Chondrocyte (in vitro differentiated cells): ENCODE measurements at regions not wholly inside any gene's neighbourhood (a gene's known extent, or its start where the extent isn't known, plus 50 kb on each side); places are given as distances from the start of the nearest gene placed in this dataset.

Experiments used
- DNase-seq: peaks from one replicate; pipeline ENCODE4 v3.0.0; 2021; ENCODE audit warnings: mixed read lengths, low spot score
- H3K27ac Mint-ChIP-seq: one replicate; pipeline ENCODE4 v1.8.0; 2021; ENCODE audit warnings: mild to moderate bottlenecking, moderate library complexity, mixed read lengths; ENCODE audit not compliant: unreplicated experiment
- H3K27me3 Mint-ChIP-seq: 2 replicates; pipeline ENCODE4 v1.8.0; 2021; ENCODE audit warnings: low read depth, mixed read lengths
- H3K36me3 Mint-ChIP-seq: 2 replicates; pipeline ENCODE4 v1.8.0; 2021; ENCODE audit warnings: low read depth, mixed read lengths
- H3K4me1 Mint-ChIP-seq: 2 replicates; pipeline ENCODE4 v1.8.0; 2021; ENCODE audit warnings: low read depth, mild to moderate bottlenecking, mixed read lengths
- H3K4me3 Mint-ChIP-seq: one replicate; pipeline ENCODE4 v1.8.0; 2021; ENCODE audit warnings: mild to moderate bottlenecking, moderate library complexity, mixed read lengths; ENCODE audit not compliant: unreplicated experiment
- H3K9me3 Mint-ChIP-seq: 2 replicates; pipeline ENCODE4 v1.8.0; 2021; ENCODE audit warnings: low read depth, mixed read lengths
- CTCF ChIP-seq: fragments of 200-600 bp; sonication (generic); IDR thresholded peaks from 2 replicates; pipeline ENCODE4 v1.5.0; 2021; ENCODE audit warnings: antibody characterized with exemption, mild to moderate bottlenecking, moderate library complexity

GRCh38 chr21:22253761-22254160 is 1255.6 kb downstream of the NCAM2 start:
- Mint-ChIP-seq H3K4me3 (no peak overlapping the region), H3K27me3 (no peaks in the 10 kb centered on the region), H3K4me1 (no peaks in the 10 kb centered on the region), H3K36me3 (no peaks in the 10 kb centered on the region), H3K9me3 (no peaks in the 10 kb centered on the region), H3K27ac (no peak overlapping the region)
- no peak for TF ChIP-seq CTCF
- DNase-seq: no peak

- Mint-ChIP-seq H3K9me3 (peaks cover 9% of the 10 kb centered on the region), H3K27me3 (no peaks in the 10 kb centered on the region), H3K27ac (no peak overlapping the region), H3K4me3 (no peak overlapping the region), H3K36me3 (no peaks in the 10 kb centered on the region), H3K4me1 (no peaks in the 10 kb centered on the region)
- TF ChIP-seq CTCF: no peak
- DNase-seq: no peak
Observed at GRCh38 chr21:22258821-22259220, 1260.6 kb downstream of the NCAM2 start.

- Mint-ChIP-seq H3K4me3 (no peak overlapping the region), H3K27ac (no peak overlapping the region), H3K27me3 (no peaks in the 10 kb centered on the region), H3K9me3 (peaks cover 10% of the 10 kb centered on the region), H3K4me1 (no peaks in the 10 kb centered on the region), H3K36me3 (no peaks in the 10 kb centered on the region)
- TF ChIP-seq CTCF: no peak
- DNase-seq: no peak
Observed at GRCh38 chr21:22260274-22260673, 1262.1 kb downstream of the NCAM2 start.

- H3K9me3 Mint-ChIP-seq: peaks cover 10% of the 10 kb centered on the region
- H3K27me3 Mint-ChIP-seq: no peaks in the 10 kb centered on the region
- H3K4me1 Mint-ChIP-seq: no peaks in the 10 kb centered on the region
- no peak for DNase-seq
- H3K36me3 Mint-ChIP-seq: no peaks in the 10 kb centered on the region
- no peak overlapping the region for H3K27ac Mint-ChIP-seq
- no peak for TF ChIP-seq CTCF
- H3K4me3 Mint-ChIP-seq: no peak overlapping the region
Observed at GRCh38 chr21:22263890-22264289, 1265.7 kb downstream of the NCAM2 start.

- no peaks in the 10 kb centered on the region for H3K27me3 Mint-ChIP-seq
- H3K4me1 Mint-ChIP-seq: no peaks in the 10 kb centered on the region
- no peak for TF ChIP-seq CTCF
- no peak overlapping the region for H3K27ac Mint-ChIP-seq
- peaks cover 27% of the 10 kb centered on the region for H3K9me3 Mint-ChIP-seq
- DNase-seq: no peak
- no peaks in the 10 kb centered on the region for H3K36me3 Mint-ChIP-seq
- H3K4me3 Mint-ChIP-seq: no peak overlapping the region
Observed at GRCh38 chr21:22277341-22277740, 1279.1 kb downstream of the NCAM2 start.
